Suprapubic skin (tissue), 4 donors: ENCODE measurements at regions not wholly inside any gene's neighbourhood (a gene's known extent, or its start where the extent isn't known, plus 50 kb on each side); places are given as distances from the start of the nearest gene placed in this dataset.

ENCODE experiments used
- DNase-seq, 2 donors: peaks; one replicate each; pipeline ENCODE4 v3.0.0-alpha.2; 2019; ENCODE audit warnings: low spot score in 2 of 2
- H3K27ac ChIP-seq: fragments of 200-600 bp; sonication (generic); one replicate; pipeline ENCODE4 v1.5.1; 2019
- H3K27me3 ChIP-seq: fragments of 200-600 bp; sonication (generic); one replicate; pipeline ENCODE4 v1.5.1; 2019
- H3K36me3 ChIP-seq: fragments of 200-600 bp; sonication (generic); one replicate; pipeline ENCODE4 v1.5.1; 2019
- H3K4me1 ChIP-seq: fragments of 200-600 bp; sonication (generic); one replicate; pipeline ENCODE4 v1.5.1; 2019
- H3K4me3 ChIP-seq: fragments of 200-600 bp; sonication (generic); one replicate; pipeline ENCODE4 v1.5.1; 2019; ENCODE audit warnings: mild to moderate bottlenecking
- H3K9me3 ChIP-seq: fragments of 200-600 bp; sonication (generic); one replicate; pipeline ENCODE4 v1.5.1; 2019
- EP300 ChIP-seq: sonication (generic); formaldehyde crosslinking; IDR thresholded peaks from one replicate; pipeline ENCODE4 v1.6.1; 2017; ENCODE audit warnings: antibody characterized with exemption
- POLR2A ChIP-seq, 2 donors: fragments of 450-650 bp; IDR thresholded peaks; one replicate each; pipeline ENCODE4 v1.6.1; 2017; ENCODE audit warnings: antibody characterized with exemption in 2 of 2, mild to moderate bottlenecking in 2 of 2, moderate library complexity in 2 of 2
- POLR2AphosphoS5 ChIP-seq, 3 donors: sonication (generic); formaldehyde crosslinking; IDR thresholded peaks; one replicate each; pipeline ENCODE4 v1.6.1; 2017; ENCODE audit warnings: antibody characterized with exemption in 3 of 3
- WGBS: methylation state at CpG from one replicate; pipeline ENCODE4 v1.1.5; 2018; 5-methylcytosine and 5-hydroxymethylcytosine counted together
- TF ChIP-seq, protein P1 (sequence below), 2 donors: fragments of 200-600 bp in 1 of 2; fragments of 450-650 bp in 1 of 2; sonication (generic) in 1 of 2; IDR thresholded peaks; one replicate each; pipeline ENCODE4 v1.5.1; 2016 to 2019; ENCODE audit warnings: antibody characterized with exemption in 2 of 2, mild to moderate bottlenecking in 1 of 2, moderate library complexity in 1 of 2

- no peaks in the 10 kb centered on the region for H3K36me3 ChIP-seq
These were observed 138.5 kb downstream of the RBM26 start for GRCh38 chr13:79267560-79267959.

DNA sequence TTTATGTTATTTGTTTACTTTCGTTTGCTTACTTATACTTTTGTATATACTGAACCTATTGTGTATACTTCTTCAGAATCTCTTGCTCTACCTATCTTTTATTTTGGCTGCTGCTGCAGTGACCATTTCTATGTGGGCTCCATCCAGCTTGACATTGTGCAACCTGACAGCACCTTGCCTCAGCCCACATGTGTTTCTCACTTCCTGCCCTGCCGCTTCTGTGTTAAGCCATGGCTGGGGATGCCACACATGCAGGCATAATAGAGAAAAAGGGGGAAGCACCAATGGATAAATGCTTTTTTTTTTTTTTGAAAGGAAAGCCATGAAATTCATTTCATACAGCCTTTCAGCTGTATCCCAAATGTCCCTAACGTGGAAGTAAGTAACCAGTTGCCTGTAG, 147.6 kb downstream of the RBM26 start:
- TF ChIP-seq POLR2AphosphoS5 (IDR thresholded peaks at IDR 0.05) (no peak), POLR2A (IDR thresholded peaks at IDR 0.05) (no peak), EP300 (no peak)
- TF ChIP-seq, protein P1, sequence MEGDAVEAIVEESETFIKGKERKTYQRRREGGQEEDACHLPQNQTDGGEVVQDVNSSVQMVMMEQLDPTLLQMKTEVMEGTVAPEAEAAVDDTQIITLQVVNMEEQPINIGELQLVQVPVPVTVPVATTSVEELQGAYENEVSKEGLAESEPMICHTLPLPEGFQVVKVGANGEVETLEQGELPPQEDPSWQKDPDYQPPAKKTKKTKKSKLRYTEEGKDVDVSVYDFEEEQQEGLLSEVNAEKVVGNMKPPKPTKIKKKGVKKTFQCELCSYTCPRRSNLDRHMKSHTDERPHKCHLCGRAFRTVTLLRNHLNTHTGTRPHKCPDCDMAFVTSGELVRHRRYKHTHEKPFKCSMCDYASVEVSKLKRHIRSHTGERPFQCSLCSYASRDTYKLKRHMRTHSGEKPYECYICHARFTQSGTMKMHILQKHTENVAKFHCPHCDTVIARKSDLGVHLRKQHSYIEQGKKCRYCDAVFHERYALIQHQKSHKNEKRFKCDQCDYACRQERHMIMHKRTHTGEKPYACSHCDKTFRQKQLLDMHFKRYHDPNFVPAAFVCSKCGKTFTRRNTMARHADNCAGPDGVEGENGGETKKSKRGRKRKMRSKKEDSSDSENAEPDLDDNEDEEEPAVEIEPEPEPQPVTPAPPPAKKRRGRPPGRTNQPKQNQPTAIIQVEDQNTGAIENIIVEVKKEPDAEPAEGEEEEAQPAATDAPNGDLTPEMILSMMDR (IDR thresholded peaks at IDR 0.05) = no peak
- Histone ChIP-seq H3K36me3 (no peaks in the 10 kb centered on the region), H3K9me3 (no peaks in the 10 kb centered on the region), H3K4me3 (no peak overlapping the region), H3K27ac (no peak overlapping the region), H3K4me1 (no peaks in the 10 kb centered on the region), H3K27me3 (no peaks in the 10 kb centered on the region)
- no peak for DNase-seq
- WGBS = 63% methylated on average over 3 of the region's 3 CpGs

More at GRCh38 chr13:79267560-79267959, 138.5 kb downstream of the RBM26 start:
- Histone ChIP-seq H3K9me3 (no peaks in the 10 kb centered on the region), H3K27me3 (no peaks in the 10 kb centered on the region), H3K4me1 (no peaks in the 10 kb centered on the region), H3K27ac (no peak overlapping the region), H3K4me3 (no peak overlapping the region)
- TF ChIP-seq EP300 = no peak
- TF ChIP-seq POLR2AphosphoS5 (IDR thresholded peaks at IDR 0.05) = no peak
- TF ChIP-seq, protein P1 (IDR thresholded peaks at IDR 0.05) = no peak
- no peak for TF ChIP-seq POLR2A (IDR thresholded peaks at IDR 0.05)
- DNase-seq = no peak

DNA sequence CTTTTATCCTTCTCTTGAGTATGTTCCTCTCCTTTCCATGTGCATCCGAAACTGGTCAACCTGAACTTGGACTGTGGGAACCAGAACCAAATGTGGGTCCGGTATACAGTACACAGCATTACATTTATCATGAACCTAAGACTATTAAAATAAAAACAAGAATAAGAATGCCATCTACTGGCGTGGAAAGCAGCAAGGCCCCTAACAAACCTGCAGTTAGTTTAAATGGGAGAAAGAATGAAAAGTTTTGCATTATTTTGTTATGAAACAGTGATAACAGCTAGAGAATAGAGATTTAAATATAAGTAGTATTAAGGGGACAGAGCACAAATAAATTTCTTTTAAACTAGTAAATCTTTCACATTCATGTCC, 159.5 kb downstream of the RBM26 start:
- TF ChIP-seq POLR2AphosphoS5 (IDR thresholded peaks at IDR 0.05) (no peak), POLR2A (IDR thresholded peaks at IDR 0.05) (no peak), EP300 (no peak)
- TF ChIP-seq, protein P1 (IDR thresholded peaks at IDR 0.05) = no peak
- no peak overlapping the region for H3K27ac ChIP-seq
- H3K9me3 ChIP-seq = no peaks in the 10 kb centered on the region
- H3K4me1 ChIP-seq = no peaks in the 10 kb centered on the region
- no peak for DNase-seq
- no peaks in the 10 kb centered on the region for H3K27me3 ChIP-seq
- WGBS = 80% methylated on average over 3 of the region's 3 CpGs
- H3K4me3 ChIP-seq = no peak overlapping the region
- H3K36me3 ChIP-seq = no peaks in the 10 kb centered on the region

DNA sequence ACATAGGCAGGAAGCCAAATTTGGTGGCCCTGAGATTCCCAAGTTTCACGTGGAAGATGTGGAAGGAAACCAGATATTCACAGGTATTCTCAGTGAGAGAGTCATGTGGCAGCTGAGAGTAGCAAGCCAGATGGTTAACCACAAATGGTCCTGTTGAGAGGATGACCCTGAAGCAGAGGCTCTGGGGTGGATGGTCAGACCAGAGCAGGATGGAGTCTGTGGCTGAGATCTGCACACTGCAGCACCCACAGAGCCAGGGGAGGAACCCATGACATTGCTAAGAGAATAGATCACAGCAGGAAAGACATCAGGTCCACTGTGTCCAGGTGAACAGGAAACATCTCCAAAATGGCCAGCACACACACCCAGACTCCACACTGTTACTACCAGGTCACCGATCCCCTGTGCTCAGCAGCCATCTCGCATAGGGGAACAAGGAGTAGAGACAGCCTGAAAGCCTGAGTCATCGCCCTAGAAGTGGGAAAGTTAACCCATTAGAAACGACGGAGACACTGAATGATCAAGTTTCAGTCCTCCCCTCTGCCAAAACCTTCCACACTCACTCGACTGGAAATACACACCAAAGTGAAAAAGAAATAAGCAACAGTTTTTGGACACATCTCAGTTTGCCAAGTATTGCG, 160.0 kb downstream of the RBM26 start:
- no peaks in the 10 kb centered on the region for H3K36me3 ChIP-seq
- H3K27me3 ChIP-seq = no peaks in the 10 kb centered on the region
- no peak for TF ChIP-seq POLR2AphosphoS5 (IDR thresholded peaks at IDR 0.05)
- TF ChIP-seq EP300 = no peak
- TF ChIP-seq POLR2A (IDR thresholded peaks at IDR 0.05) = no peak
- TF ChIP-seq, protein P1 (IDR thresholded peaks at IDR 0.05) = no peak
- H3K4me3 ChIP-seq = no peak overlapping the region
- H3K4me1 ChIP-seq = no peaks in the 10 kb centered on the region
- H3K9me3 ChIP-seq = no peaks in the 10 kb centered on the region
- WGBS = 58% methylated on average over 8 of the region's 8 CpGs
- DNase-seq = no peak
- no peak overlapping the region for H3K27ac ChIP-seq

- no peak for TF ChIP-seq POLR2A (IDR thresholded peaks at IDR 0.05)
- TF ChIP-seq EP300 = no peak
- TF ChIP-seq, protein P1 (IDR thresholded peaks at IDR 0.05) = no peak
- no peak for TF ChIP-seq POLR2AphosphoS5 (IDR thresholded peaks at IDR 0.05)
- Histone ChIP-seq H3K4me1 (no peaks in the 10 kb centered on the region), H3K4me3 (no peak overlapping the region), H3K27me3 (no peaks in the 10 kb centered on the region), H3K27ac (no peak overlapping the region), H3K9me3 (no peaks in the 10 kb centered on the region), H3K36me3 (no peaks in the 10 kb centered on the region)
- WGBS = 55% methylated on average over 4 of the region's 4 CpGs
- no peak for DNase-seq
These were observed 164.4 kb downstream of the RBM26 start for GRCh38 chr13:79241697-79242096.
